ENCODE measurements at regions not wholly inside any gene's neighbourhood (a gene's known extent, or its start where the extent isn't known, plus 50 kb on each side); places are given as distances from the start of the nearest gene placed in this dataset.
"Not testable (repeated sequence)": the region's sequence is repeated elsewhere in the genome, so short reads cannot be mapped to it uniquely, and the experiment has no call there.

- no peak for DNase-seq
These were observed 416.8 kb upstream of the ASIC2 start for GRCh38 chr17:33709881-33710280.

DNA sequence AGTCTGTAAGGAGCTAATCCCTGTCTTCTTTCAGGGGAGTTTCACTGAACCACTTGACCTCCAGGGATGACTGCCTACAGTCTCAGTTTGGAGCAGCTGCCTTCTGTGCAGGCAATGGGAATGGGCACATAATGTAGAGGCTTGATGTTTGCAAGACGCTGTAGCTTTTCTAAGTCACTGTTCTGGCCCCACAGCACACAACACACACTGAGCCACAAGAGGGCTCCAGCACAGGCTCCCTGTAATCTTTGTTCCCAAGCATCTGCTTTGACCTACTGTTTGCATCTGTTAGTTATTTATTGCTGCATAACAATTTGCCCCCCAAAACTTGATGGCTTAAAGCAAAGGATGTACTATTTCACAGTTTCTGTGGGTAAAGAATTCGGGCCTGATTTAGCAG is 419.0 kb upstream of the ASIC2 start:
- DNase-seq = no peak

DNA sequence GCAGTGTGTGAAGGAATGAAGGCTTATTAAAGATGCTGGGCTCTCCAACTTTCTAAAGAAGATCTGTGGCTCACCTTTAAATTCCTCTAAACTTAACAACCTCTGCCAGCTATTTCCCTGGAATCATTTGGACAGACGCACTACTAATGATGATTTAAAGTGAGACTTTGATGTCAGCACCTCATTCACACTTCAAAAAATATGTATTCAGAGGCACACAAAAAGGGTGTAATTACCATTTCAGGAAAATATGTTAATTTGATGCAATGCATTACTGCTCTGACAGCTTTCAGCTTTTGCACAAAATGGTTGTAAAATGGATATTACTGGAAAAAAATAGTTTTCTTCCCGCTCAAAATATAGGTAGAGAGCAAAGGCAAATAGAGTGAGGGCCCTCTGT is 423.9 kb upstream of the ASIC2 start:
- DNase-seq = no peak

GRCh38 chr17:33723736-33724135 is 430.6 kb upstream of the ASIC2 start:
- not testable (repeated sequence) for DNase-seq

DNA sequence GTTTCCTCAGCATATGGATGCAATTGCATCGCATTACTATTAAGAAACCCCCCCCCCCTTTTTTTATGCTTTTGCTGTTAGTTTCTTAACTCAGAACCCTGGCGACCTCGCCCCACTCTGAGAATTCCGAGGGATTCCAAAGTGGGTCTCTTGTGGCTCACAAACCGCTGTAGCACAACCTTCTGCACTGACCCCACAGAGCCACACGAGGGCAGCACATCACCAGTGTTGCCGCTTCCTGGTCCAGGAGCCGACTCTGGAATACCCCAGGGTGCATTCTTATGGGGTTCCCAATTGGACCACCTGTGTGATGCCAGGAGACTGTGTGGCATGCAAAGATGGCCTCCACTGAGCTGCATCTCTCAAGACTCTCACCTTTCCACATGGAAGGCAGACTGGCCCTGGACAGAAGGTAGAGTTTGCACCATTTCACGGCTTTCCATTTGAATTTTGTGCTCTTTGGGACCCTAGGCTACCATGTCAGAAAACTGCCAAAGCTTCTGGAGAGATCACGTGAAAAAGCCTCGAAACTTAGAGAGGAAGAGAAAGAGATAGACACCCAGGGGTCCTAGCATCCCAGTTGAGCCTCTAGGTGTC is 432.7 kb upstream of the ASIC2 start:
- peak; percentile 5 to 6 for DNase-seq

- no peak for DNase-seq
These were observed 437.0 kb upstream of the ASIC2 start for GRCh38 chr17:33730131-33730530.

- DNase-seq = no peak
These were observed 439.0 kb upstream of the ASIC2 start for GRCh38 chr17:33732116-33732515.

DNA sequence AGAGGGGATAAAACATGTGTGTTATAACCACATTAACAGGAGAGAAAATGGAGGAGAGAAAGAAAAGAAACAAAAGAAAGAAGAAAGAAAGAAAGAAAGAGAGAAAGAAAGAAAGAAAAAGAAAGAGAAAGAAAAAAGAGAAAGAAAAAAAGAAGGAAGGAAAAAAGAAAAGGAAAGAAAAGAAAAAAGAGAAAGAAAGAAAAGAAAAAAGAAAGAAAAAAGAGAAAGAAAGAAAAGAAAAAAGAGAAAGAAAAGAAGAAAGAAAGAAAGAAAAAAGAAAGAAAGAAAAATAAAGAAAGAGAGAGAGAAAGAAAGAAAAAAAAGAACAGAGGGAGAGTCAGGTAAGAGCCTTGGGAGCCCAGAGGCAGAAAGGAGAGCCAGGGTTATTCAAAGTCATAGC is 446.6 kb upstream of the ASIC2 start:
- no peak for DNase-seq

GRCh38 chr17:33745047-33745760 is 452.1 kb upstream of the ASIC2 start:
- no peak for DNase-seq

DNA sequence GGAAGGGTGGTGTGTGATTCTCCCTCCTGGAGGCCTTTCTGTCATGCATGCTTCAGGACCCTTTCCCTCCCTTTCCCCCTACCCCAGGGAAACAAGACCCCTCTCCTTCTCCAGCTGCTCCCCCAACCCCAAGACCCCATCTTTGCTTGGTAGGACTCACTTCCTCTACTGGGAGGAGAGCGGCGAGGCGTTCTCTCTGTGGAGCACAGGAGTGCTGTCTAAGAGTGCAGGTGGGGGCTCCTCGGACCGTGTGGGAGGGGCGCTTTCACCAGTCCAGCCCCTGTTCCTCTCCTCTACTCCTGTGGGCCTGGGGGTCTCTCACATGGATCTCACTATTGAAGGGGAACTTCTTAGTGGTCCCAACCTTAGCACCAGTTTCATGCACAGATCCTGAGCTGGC is 456.1 kb upstream of the ASIC2 start:
- no peak for DNase-seq

DNA sequence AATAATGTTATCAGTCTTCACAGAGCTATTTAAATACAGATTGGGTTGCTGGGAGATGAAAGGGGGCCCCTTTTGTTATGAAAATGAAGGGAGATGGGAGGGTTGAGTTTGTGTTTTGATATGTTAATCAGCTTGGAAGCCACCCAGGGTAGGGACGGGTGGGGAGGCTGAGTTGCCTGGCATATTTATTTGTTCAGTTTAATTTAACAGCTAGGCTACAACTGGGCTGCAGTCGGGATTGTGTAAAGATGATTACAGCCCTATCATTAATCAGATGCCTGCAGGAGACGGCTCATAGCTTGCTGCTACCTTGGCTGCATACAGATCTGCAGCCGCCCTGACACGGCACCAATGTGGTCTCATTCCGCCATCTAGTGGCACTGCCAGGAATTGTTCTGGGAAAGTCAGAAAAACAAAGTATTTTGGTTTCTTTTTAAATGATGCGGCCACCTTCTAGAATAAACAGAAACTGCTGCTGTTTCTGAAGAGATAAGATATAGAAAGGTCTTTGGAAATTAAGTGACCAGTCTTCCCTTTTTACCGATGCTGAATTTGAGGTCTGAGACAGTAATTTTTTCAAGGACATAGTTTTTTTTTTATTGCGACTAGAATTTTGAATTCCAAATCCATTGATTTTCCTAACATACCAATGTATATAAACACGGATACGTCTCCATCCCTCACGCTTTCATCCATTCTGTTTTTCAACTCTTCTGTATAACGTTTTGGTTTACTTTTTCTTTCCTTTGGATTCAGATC is 458.0 kb upstream of the ASIC2 start:
- DNase-seq = peak in 1 of 2 experiments; percentile 14

- no peak for DNase-seq
These were observed 458.6 kb upstream of the ASIC2 start for GRCh38 chr17:33751702-33752065.

DNA sequence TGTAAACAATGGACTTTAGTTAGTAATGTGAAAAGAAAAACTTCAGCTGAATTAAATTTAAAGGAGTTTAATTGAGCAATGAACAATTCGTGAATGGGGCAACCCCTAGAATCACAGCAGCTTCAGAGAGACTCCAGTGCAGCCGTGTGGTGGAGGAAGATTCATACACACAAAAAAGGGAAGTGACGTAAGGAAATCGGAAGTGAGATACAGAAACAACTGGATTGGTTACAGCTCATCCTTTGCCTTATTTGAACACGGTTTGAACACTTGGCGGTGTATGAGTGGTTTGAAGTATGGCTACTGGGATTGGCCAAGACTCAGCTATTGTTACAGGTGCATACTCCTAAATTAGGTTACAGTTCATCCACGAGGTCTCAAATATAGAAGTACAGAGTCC is 460.4 kb upstream of the ASIC2 start:
- DNase-seq = no peak

DNA sequence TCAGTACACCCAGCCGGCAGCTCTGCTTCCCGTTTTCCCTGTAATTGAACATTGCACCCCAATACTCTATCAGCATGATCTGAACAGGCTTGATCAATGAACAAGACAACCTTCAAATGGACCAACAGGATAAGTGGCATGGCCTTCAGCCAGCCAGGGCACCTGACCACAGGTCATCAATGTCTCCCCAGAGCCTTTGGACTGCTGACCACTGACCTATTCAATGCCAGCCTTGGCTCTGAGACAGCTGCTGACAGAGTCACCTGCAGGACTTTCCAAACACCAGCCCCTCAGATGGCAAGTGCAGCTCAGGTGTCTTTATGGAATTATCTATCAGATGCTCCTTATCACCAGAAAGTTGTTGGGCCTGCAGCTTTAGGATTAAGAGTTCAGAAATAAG is 462.9 kb upstream of the ASIC2 start:
- DNase-seq = no peak

- no peak for DNase-seq
These were observed 472.8 kb upstream of the ASIC2 start for GRCh38 chr17:33765871-33766270.

DNA sequence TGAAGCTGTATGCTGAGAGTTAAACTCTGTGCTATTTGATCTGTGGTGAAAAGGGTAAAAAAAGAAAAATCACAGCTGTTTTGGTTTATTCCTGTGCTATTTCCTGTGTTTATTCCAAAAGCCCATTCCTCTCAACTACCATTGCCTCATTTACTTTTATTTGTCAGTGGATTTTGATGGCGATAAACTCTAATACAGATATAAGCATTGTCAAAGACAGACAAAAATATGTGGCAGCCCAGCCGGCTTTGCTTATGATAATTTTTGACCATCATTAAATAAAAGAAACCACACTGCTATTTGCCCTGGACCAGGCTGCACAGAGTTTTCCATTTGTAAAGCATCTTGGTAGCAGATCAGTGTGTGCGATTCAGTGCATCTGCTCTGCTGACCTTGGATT is 473.6 kb upstream of the ASIC2 start:
- DNase-seq = no peak

DNA sequence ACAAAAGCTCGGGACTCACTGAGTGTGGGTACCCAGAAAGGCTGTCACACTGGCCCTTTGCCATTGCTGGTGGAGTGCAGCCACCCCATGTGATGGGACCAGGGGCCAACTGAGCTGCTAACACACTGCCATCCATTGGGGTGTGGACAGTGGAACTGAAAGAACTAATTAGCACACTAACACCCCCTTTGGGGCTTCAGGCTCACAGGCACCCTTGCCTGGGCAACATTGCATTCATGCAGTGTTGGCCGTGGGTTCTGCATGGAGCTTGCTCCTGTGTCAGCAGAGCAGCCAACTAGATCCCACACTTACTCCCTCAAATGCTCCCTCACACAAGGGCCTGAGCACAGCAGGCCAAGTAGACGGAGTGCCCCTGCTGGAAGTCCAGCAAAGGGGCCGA is 476.0 kb upstream of the ASIC2 start:
- DNase-seq = no peak

DNA sequence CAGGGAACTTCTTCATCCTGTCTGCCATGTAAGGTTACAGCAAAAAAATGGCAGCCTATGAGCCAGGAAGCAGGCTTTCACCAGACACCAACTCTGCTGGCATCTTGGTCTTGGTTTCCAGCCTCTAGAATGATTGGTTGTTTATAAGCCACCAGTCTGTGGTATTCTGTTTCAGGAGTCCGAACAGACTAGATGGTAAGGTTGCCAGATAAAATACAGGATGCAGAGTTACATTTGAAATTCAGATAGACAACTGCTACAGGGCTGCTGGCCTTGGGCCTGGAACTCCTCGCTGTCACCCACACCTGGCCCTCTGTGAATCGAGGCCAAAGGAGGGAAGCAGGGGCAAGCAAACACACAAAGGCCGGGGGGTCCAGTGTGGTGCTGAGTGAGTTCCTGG is 478.8 kb upstream of the CCL2 start:
- DNase-seq = no peak

GRCh38 chr17:33776903-33777302 is 478.2 kb upstream of the CCL2 start:
- DNase-seq = no peak

DNA sequence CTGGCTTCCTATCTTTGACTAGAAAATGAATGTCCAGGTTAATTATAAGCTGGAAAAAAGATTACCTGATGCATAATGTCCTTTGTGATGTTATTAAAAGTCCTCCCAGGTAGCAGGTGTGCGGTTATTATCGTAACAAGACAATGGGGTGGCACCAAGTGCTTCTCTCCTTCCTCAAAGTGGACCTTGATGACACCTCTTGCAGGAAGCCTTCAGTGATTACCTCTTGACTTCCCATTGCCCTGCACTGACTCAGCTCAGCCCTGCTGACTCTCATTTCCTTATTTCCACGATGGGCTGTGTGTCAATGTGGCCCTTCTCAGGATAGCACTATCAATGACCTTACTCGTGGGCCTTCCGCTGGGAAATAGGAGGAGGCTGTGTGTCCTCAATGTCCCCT is 477.4 kb upstream of the CCL2 start:
- DNase-seq = no peak

DNA sequence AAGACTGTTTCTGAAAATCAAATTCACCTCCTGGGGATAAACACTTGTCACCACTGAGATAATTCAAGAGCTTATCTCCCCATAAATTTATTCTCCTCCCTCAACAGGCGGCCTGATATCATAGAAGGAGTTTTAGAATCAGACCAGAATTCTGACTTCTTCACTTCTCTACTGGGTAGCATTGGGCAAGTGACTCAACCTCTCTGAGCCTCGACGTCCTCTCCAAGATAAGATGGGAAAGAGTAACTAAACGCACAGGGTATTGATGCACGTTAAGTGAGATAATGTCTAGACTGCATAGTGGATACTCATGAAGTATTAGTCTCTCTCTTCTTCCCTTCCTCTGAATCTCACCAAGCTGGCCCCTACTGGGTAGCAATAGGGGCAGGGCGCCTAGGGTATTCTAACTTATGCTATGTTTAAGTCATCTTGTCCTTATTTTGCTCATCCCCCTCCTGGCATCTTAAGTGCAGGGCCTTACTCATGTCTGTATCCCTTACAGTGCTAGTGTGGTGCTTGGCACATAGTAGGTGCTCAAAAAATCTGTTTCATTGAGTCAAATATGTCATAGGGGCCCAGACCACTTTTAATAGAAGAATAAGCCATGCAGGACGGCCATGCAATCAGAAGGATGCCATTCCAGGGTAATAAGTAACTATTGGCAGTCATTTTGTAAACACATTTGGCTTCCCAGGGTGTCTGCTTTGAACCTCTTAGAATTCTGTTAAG is 476.4 kb upstream of the CCL2 start:
- no peak for DNase-seq

GRCh38 chr17:33779234-33779591 is 475.9 kb upstream of the CCL2 start:
- DNase-seq = peak; percentile 6 to 35

DNA sequence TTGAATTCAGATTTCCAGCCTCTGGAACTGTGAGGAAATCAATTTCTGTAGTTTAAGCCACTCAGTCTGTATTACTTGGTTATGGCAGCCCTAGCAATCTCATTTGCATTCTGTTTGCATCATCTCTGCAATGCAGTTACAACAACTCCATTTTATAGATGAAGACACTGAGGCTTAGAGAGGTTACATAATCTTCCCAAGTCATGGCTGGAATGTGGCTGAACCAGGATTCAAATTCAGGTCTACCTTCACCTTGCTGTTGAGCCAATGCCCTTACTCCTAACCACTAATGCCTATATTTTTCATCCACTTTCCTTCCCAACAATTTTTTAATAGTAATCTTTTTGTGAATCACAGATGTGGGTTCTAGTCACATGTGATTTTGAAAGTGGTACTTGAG is 469.8 kb upstream of the CCL2 start:
- DNase-seq = no peak

DNA sequence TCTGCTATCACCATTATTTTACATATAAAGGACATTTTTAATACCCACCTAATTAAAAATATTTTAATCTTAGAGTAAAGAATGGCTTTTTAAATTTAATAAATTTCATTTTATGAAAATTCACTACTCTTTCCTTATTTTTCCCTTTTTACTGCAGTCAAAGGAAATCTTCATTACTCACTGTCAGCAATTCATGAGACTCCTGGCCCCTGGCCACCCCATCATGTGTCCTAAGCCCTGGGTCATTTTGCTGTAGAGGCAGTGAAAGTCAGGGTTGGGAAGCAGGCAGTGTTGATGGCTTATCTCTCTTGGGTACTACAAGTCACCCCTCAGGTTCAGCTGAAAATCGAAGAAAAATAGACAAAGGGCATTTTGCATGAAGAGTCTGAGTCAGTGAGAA is 468.6 kb upstream of the CCL2 start:
- DNase-seq = no peak

All from SHP77 (cell line).